SK-N-SH (cell line): ENCODE measurements at regions not wholly inside any gene's neighbourhood (a gene's known extent, or its start where the extent isn't known, plus 50 kb on each side); places are given as distances from the start of the nearest gene placed in this dataset.

ENCODE experiments used
- CTCF ChIA-PET: fragments of 300-600, 350-600 bp; formaldehyde crosslinking; extraction: SDS; loops from one replicate; lab custom pipeline; 2021; lab: Yijun Ruan, JAX
- POLR2A ChIA-PET: fragments of 350-600 bp; sonication (Branson Sonifier 250); formaldehyde crosslinking; extraction: SDS; loops from one replicate; lab custom pipeline; 2020; ENCODE audit warnings: antibody characterized with exemption, inconsistent platforms; lab: Yijun Ruan, JAX
- DNase-seq: peaks from one replicate; pipeline ENCODE4 v3.0.0; 2012
- H2AFZ ChIP-seq: fragments of 200-600 bp; sonication (generic); 2 replicates; pipeline ENCODE4 v1.8.1; 2016; ENCODE audit warnings: antibody characterized with exemption, mild to moderate bottlenecking, low read depth
- H3F3A ChIP-seq: fragments of 200-600 bp; sonication (generic); replicated peaks from 2 replicates; pipeline ENCODE3; 2016; ENCODE audit warnings: antibody characterized with exemption, mild to moderate bottlenecking; ENCODE audit not compliant: insufficient read depth
- H3K27ac ChIP-seq, 2 experiments: fragments of 200-500 bp in 1 of 2; fragments of 200-600 bp in 1 of 2; sonication (Bioruptor generic) in 1 of 2; sonication (generic), shearing (Covaris generic) in 1 of 2; 2 replicates each; pipeline versions ENCODE4 v1.5.1 to v1.6.1; 2014 to 2016; ENCODE audit warnings: low read depth in 2 of 2, inconsistent platforms in 1 of 2, low read length in 1 of 2, mild to moderate bottlenecking in 1 of 2, mixed read lengths in 1 of 2
- H3K27me3 ChIP-seq: fragments of 200-600 bp; sonication (generic), shearing (Covaris generic); 2 replicates; pipeline ENCODE4 v1.6.1; 2016; ENCODE audit warnings: mixed run types; ENCODE audit not compliant: insufficient read depth
- H3K36me3 ChIP-seq, 2 experiments: fragments of 200-500 bp in 1 of 2; fragments of 200-600 bp in 1 of 2; sonication (Bioruptor generic) in 1 of 2; sonication (generic) in 1 of 2; replicated peaks in 1 of 2; 2 replicates each; pipeline versions ENCODE3 to v1.5.1; 2014 to 2016; ENCODE audit warnings: low read length in 1 of 2, mild to moderate bottlenecking in 1 of 2; ENCODE audit not compliant: insufficient read depth in 2 of 2, control insufficient read depth in 1 of 2
- H3K4me1 ChIP-seq, 2 experiments: fragments of 200-500 bp in 1 of 2; fragments of 200-600 bp in 1 of 2; sonication (Bioruptor generic) in 1 of 2; sonication (generic), shearing (Covaris generic) in 1 of 2; 2 replicates each; pipeline versions ENCODE4 v1.5.1 to v1.6.1; 2014 to 2016; ENCODE audit warnings: low read depth in 1 of 2, low read length in 1 of 2, mixed run types in 1 of 2; ENCODE audit not compliant: insufficient read depth in 2 of 2, control insufficient read depth in 1 of 2
- H3K4me2 ChIP-seq: fragments of 200-600 bp; sonication (generic), shearing (Covaris generic); 2 replicates; pipeline ENCODE4 v1.6.1; 2017; ENCODE audit warnings: mixed run types
- H3K4me3 ChIP-seq, 2 experiments: fragments of 200-500 bp in 1 of 2; fragments of 200-600 bp in 1 of 2; sonication (Bioruptor generic) in 1 of 2; sonication (generic), shearing (Covaris generic) in 1 of 2; 2 replicates each; pipeline versions ENCODE4 v1.5.1 to v1.8.1; 2014 to 2016; ENCODE audit warnings: low read depth in 2 of 2, inconsistent platforms in 1 of 2, low read length in 1 of 2, mild to moderate bottlenecking in 1 of 2, mixed read lengths in 1 of 2, moderate library complexity in 1 of 2
- H3K79me2 ChIP-seq: fragments of 200-600 bp; sonication (generic); 2 replicates; pipeline ENCODE4 v1.8.1; 2017; ENCODE audit warnings: mild to moderate bottlenecking; ENCODE audit not compliant: insufficient read depth
- H3K9ac ChIP-seq: fragments of 200-600 bp; sonication (generic); 2 replicates; pipeline ENCODE4 v1.6.1; 2017; ENCODE audit warnings: mixed run types
- H3K9me2 ChIP-seq: fragments of 200-600 bp; sonication (generic); 2 replicates; pipeline ENCODE4 v1.6.1; 2017; ENCODE audit warnings: mixed run types
- H3K9me3 ChIP-seq: fragments of 200-600 bp; sonication (generic); 2 replicates; pipeline ENCODE4 v1.6.1; 2017; ENCODE audit warnings: mixed run types, mild to moderate bottlenecking, moderate library complexity
- H4K20me1 ChIP-seq: fragments of 200-600 bp; sonication (generic); 2 replicates; pipeline ENCODE4 v1.6.1; 2017; ENCODE audit warnings: mild to moderate bottlenecking, mixed run types; ENCODE audit not compliant: insufficient read depth
- FOXM1 ChIP-seq: IDR thresholded peaks from 2 replicates; pipeline ENCODE4 v1.4.0; 2012; ENCODE audit warnings: low read depth, mild to moderate bottlenecking
- GATA2 ChIP-seq: sonication (generic); formaldehyde crosslinking; IDR thresholded peaks from 2 replicates; pipeline ENCODE4 v1.5.0; 2020; ENCODE audit warnings: mild to moderate bottlenecking, missing genetic modification reagents
- JUND ChIP-seq: IDR thresholded peaks from 2 replicates; pipeline ENCODE4 v1.4.0; 2012
- MXI1 ChIP-seq: IDR thresholded peaks from 2 replicates; pipeline ENCODE4 v1.6.1; 2012; ENCODE audit warnings: mild to moderate bottlenecking, low read depth, low read length, improper control_type of control experiment
- NFIC ChIP-seq: IDR thresholded peaks from 2 replicates; pipeline ENCODE4 v1.4.0; 2012; ENCODE audit warnings: borderline replicate concordance
- POLR2AphosphoS5 ChIP-seq: IDR thresholded peaks from 2 replicates; pipeline ENCODE4 v1.6.1; 2012; ENCODE audit warnings: low read depth, low read length
- RXRA ChIP-seq: IDR thresholded peaks from 2 replicates; pipeline ENCODE4 v1.4.0; 2012; ENCODE audit warnings: low read depth, mild to moderate bottlenecking, borderline replicate concordance
- SMC3 ChIP-seq: IDR thresholded peaks from 2 replicates; pipeline ENCODE4 v1.6.1; 2012; ENCODE audit warnings: low read depth, low read length, improper control_type of control experiment
- TAF1 ChIP-seq: IDR thresholded peaks from 2 replicates; pipeline ENCODE4 v1.6.1; 2012; ENCODE audit warnings: low read depth, mild to moderate bottlenecking, low read length, moderate library complexity, borderline replicate concordance
- TCF12 ChIP-seq: IDR thresholded peaks from 2 replicates; pipeline ENCODE4 v1.4.0; 2012
- TEAD4 ChIP-seq: IDR thresholded peaks from 2 replicates; pipeline ENCODE4 v1.4.0; 2012; ENCODE audit warnings: mild to moderate bottlenecking, borderline replicate concordance; ENCODE audit not compliant: insufficient read depth
- WGBS: methylation state at CpG from one replicate; pipeline ENCODE4 v1.1.6; 2017; ENCODE audit warnings: low lambda C conversion rate; 5-methylcytosine and 5-hydroxymethylcytosine counted together
- TF ChIP-seq, protein P1 (sequence below): IDR thresholded peaks from 2 replicates; pipeline ENCODE4; 2012
- TF ChIP-seq, protein P2 (sequence below): IDR thresholded peaks from 2 replicates; pipeline ENCODE4 v1.4.0; 2012; ENCODE audit warnings: low read depth
- TF ChIP-seq, protein P3 (sequence below): IDR thresholded peaks from 2 replicates; pipeline ENCODE4 v1.4.0; 2012; ENCODE audit warnings: low read depth, borderline replicate concordance
- TF ChIP-seq, protein P4 (sequence below): IDR thresholded peaks from 2 replicates; pipeline ENCODE4 v1.6.1; 2012; ENCODE audit warnings: mild to moderate bottlenecking, low read depth, low read length, moderate library complexity
- TF ChIP-seq, protein P5 (sequence below): fragments of 200-600 bp; sonication (generic); IDR thresholded peaks from 2 replicates; pipeline ENCODE4 v1.6.1; 2017; ENCODE audit warnings: antibody characterized with exemption, mild to moderate bottlenecking, moderate library complexity

DNA sequence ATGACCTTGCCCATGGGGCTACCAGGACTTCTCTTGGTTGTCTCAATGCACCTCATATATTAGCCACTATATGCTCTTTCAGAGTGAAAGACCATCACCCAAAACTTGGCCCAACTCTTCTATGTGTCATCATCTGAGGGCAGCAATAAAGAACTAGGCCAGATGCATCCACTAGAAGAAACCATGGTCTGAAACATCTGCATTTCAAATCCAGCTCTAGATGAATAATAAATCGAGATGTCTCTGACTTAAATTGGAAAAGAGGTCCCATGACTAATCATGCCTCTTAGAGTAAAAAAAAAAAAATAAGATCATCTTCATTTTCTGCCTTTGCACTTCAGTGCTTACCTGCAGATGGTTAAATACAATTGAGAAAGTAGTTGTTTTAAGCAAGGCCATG is 397.6 kb upstream of the PITX2 start:
- WGBS: 0% methylated on average over 1 of the region's 1 CpG
- no peaks in the 10 kb centered on the region for H3K79me2 ChIP-seq
- POLR2A ChIA-PET: no interaction called here
- no peak overlapping the region for H3K4me3 ChIP-seq
- no peaks in the 10 kb centered on the region for H3K36me3 ChIP-seq
- peaks cover 5% of the 10 kb centered on the region; the same call in 1 of the 2 replicates for H3K27me3 ChIP-seq
- no peak overlapping the region for H3K4me2 ChIP-seq
- CTCF ChIA-PET: no interaction called here
- H4K20me1 ChIP-seq: no peaks in the 10 kb centered on the region
- no peaks in the 10 kb centered on the region for H3K9me2 ChIP-seq
- H3K27ac ChIP-seq: no peak overlapping the region
- H3K9me3 ChIP-seq: no peaks in the 10 kb centered on the region
- H3K4me1 ChIP-seq: no peaks in the 10 kb centered on the region
- no peak for DNase-seq
- H3F3A ChIP-seq: no peaks in the 10 kb centered on the region
- TF ChIP-seq TEAD4 (no peak), GATA2 (CRISPR knock-in tag) (no peak), POLR2AphosphoS5 (no peak), NFIC (no peak), TAF1 (no peak), JUND (no peak), MXI1 (no peak), RXRA (no peak), TCF12 (no peak), FOXM1 (no peak), SMC3 (no peak)
- TF ChIP-seq, protein P1, sequence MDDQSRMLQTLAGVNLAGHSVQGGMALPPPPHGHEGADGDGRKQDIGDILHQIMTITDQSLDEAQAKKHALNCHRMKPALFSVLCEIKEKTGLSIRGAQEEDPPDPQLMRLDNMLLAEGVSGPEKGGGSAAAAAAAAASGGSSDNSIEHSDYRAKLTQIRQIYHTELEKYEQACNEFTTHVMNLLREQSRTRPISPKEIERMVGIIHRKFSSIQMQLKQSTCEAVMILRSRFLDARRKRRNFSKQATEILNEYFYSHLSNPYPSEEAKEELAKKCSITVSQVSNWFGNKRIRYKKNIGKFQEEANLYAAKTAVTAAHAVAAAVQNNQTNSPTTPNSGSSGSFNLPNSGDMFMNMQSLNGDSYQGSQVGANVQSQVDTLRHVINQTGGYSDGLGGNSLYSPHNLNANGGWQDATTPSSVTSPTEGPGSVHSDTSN: no peak
- TF ChIP-seq, protein P2, sequence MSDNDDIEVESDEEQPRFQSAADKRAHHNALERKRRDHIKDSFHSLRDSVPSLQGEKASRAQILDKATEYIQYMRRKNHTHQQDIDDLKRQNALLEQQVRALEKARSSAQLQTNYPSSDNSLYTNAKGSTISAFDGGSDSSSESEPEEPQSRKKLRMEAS: no peak
- TF ChIP-seq, protein P3, sequence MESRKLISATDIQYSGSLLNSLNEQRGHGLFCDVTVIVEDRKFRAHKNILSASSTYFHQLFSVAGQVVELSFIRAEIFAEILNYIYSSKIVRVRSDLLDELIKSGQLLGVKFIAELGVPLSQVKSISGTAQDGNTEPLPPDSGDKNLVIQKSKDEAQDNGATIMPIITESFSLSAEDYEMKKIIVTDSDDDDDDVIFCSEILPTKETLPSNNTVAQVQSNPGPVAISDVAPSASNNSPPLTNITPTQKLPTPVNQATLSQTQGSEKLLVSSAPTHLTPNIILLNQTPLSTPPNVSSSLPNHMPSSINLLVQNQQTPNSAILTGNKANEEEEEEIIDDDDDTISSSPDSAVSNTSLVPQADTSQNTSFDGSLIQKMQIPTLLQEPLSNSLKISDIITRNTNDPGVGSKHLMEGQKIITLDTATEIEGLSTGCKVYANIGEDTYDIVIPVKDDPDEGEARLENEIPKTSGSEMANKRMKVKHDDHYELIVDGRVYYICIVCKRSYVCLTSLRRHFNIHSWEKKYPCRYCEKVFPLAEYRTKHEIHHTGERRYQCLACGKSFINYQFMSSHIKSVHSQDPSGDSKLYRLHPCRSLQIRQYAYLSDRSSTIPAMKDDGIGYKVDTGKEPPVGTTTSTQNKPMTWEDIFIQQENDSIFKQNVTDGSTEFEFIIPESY: no peak
- TF ChIP-seq, protein P4, sequence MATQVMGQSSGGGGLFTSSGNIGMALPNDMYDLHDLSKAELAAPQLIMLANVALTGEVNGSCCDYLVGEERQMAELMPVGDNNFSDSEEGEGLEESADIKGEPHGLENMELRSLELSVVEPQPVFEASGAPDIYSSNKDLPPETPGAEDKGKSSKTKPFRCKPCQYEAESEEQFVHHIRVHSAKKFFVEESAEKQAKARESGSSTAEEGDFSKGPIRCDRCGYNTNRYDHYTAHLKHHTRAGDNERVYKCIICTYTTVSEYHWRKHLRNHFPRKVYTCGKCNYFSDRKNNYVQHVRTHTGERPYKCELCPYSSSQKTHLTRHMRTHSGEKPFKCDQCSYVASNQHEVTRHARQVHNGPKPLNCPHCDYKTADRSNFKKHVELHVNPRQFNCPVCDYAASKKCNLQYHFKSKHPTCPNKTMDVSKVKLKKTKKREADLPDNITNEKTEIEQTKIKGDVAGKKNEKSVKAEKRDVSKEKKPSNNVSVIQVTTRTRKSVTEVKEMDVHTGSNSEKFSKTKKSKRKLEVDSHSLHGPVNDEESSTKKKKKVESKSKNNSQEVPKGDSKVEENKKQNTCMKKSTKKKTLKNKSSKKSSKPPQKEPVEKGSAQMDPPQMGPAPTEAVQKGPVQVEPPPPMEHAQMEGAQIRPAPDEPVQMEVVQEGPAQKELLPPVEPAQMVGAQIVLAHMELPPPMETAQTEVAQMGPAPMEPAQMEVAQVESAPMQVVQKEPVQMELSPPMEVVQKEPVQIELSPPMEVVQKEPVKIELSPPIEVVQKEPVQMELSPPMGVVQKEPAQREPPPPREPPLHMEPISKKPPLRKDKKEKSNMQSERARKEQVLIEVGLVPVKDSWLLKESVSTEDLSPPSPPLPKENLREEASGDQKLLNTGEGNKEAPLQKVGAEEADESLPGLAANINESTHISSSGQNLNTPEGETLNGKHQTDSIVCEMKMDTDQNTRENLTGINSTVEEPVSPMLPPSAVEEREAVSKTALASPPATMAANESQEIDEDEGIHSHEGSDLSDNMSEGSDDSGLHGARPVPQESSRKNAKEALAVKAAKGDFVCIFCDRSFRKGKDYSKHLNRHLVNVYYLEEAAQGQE: no peak
- TF ChIP-seq, protein P5, sequence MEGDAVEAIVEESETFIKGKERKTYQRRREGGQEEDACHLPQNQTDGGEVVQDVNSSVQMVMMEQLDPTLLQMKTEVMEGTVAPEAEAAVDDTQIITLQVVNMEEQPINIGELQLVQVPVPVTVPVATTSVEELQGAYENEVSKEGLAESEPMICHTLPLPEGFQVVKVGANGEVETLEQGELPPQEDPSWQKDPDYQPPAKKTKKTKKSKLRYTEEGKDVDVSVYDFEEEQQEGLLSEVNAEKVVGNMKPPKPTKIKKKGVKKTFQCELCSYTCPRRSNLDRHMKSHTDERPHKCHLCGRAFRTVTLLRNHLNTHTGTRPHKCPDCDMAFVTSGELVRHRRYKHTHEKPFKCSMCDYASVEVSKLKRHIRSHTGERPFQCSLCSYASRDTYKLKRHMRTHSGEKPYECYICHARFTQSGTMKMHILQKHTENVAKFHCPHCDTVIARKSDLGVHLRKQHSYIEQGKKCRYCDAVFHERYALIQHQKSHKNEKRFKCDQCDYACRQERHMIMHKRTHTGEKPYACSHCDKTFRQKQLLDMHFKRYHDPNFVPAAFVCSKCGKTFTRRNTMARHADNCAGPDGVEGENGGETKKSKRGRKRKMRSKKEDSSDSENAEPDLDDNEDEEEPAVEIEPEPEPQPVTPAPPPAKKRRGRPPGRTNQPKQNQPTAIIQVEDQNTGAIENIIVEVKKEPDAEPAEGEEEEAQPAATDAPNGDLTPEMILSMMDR: no peak
- H3K9ac ChIP-seq: no peak overlapping the region
- no peak overlapping the region for H2AFZ ChIP-seq
